Activated T-helper 9 cell treated with anti-CD3 and anti-CD28 coated beads, Interleukin-2, amount 50 U/mL, for 16 hours (primary cell): ENCODE measurements at regions not wholly inside any gene's neighbourhood (a gene's known extent, or its start where the extent isn't known, plus 50 kb on each side); places are given as distances from the start of the nearest gene placed in this dataset.
"Not testable (repeated sequence)": the region's sequence is repeated elsewhere in the genome, so short reads cannot be mapped to it uniquely, and the experiment has no call there.

ENCODE experiments used
- DNase-seq: peaks from one replicate; pipeline ENCODE4 v3.0.0-alpha.2; 2020; ENCODE audit warnings: low read depth

GRCh38 chr5:177941386-177941785, 54.7 kb downstream of the PROP1 start:
- DNase-seq: not testable (repeated sequence)

GRCh38 chr5:177939246-177940171, 56.5 kb downstream of the PROP1 start:
- DNase-seq: not testable (repeated sequence)

- DNase-seq: not testable (repeated sequence)
Measured at GRCh38 chr5:177938767-177939166, 57.3 kb downstream of the PROP1 start.

GRCh38 chr5:177934233-177934632, 61.8 kb downstream of the PROP1 start:
- DNase-seq: not testable (repeated sequence)

GRCh38 chr5:177930269-177931022, 65.6 kb downstream of the PROP1 start:
- DNase-seq: not testable (repeated sequence)

GRCh38 chr5:177929618-177930017, 66.4 kb downstream of the PROP1 start:
- DNase-seq: not testable (repeated sequence)

GRCh38 chr5:177927500-177927899, 68.5 kb downstream of the PROP1 start:
- not testable (repeated sequence) for DNase-seq

- not testable (repeated sequence) for DNase-seq
Measured at GRCh38 chr5:177924577-177924976, 71.5 kb downstream of the PROP1 start.

GRCh38 chr5:177923837-177924236, 72.2 kb downstream of the PROP1 start:
- DNase-seq: not testable (repeated sequence)

- DNase-seq: not testable (repeated sequence)
Measured at GRCh38 chr5:177923189-177923588, 72.9 kb downstream of the PROP1 start.

- DNase-seq: not testable (repeated sequence)
Measured at GRCh38 chr5:177909261-177909660, 86.8 kb downstream of the PROP1 start.

GRCh38 chr5:177902806-177903205, 93.2 kb downstream of the PROP1 start:
- DNase-seq: not testable (repeated sequence)

GRCh38 chr5:177900066-177900465, 96.0 kb downstream of the PROP1 start:
- not testable (repeated sequence) for DNase-seq

- DNase-seq: not testable (repeated sequence)
Measured at GRCh38 chr5:177894681-177895453, 101.2 kb downstream of the PROP1 start.

- not testable (repeated sequence) for DNase-seq
Measured at GRCh38 chr5:177892357-177892665, 103.7 kb downstream of the PROP1 start.

- peak; percentile 12 for DNase-seq
Measured at GRCh38 chr5:177891547-177892356, 104.3 kb downstream of the PROP1 start.

GRCh38 chr5:177883295-177883694, 100.6 kb upstream of the FAM153A start:
- DNase-seq: not testable (repeated sequence)

GRCh38 chr5:177875900-177876238, 93.2 kb upstream of the FAM153A start:
- not testable (repeated sequence) for DNase-seq

GRCh38 chr5:177875013-177875899, 92.6 kb upstream of the FAM153A start:
- not testable (repeated sequence) for DNase-seq

- DNase-seq: not testable (repeated sequence)
Measured at GRCh38 chr5:177863822-177864446, 81.2 kb upstream of the FAM153A start.
